Spleen (tissue), 11 donors: ENCODE measurements at regions not wholly inside any gene's neighbourhood (a gene's known extent, or its start where the extent isn't known, plus 50 kb on each side); places are given as distances from the start of the nearest gene placed in this dataset.

Source experiments
- DNase-seq: peaks from one replicate; pipeline ENCODE4 v3.0.0-alpha.2; 2020
- H3K27ac ChIP-seq, 8 donors: fragments of 200-600 bp; sonication (generic) in 7 of 8; 1 replicate in 4 of 8; 2 replicates in 4 of 8; pipeline versions ENCODE4 v1.5.0 to v1.8.0; 2016 to 2021; ENCODE audit warnings: inconsistent platforms in 4 of 8, mild to moderate bottlenecking in 4 of 8, moderate library complexity in 1 of 8
- H3K27me3 ChIP-seq, 7 donors: fragments of 200-600 bp; sonication (generic) in 6 of 7; replicated peaks in 1 of 7; 1 replicate in 4 of 7; 2 replicates in 3 of 7; pipeline versions ENCODE4 v1.5.0 to v1.8.0; 2016 to 2021; ENCODE audit warnings: inconsistent platforms in 3 of 7, mild to moderate bottlenecking in 1 of 7
- H3K36me3 ChIP-seq, 6 donors: fragments of 200-600 bp; sonication (generic) in 5 of 6; 1 replicate in 4 of 6; 2 replicates in 2 of 6; pipeline versions ENCODE4 v1.5.0 to v1.8.0; 2016 to 2021; ENCODE audit warnings: inconsistent platforms in 2 of 6
- H3K4me1 ChIP-seq, 6 donors: fragments of 200-600 bp; sonication (generic) in 5 of 6; 1 replicate in 3 of 6; 2 replicates in 3 of 6; pipeline versions ENCODE4 v1.5.0 to v1.8.0; 2016 to 2021; ENCODE audit warnings: inconsistent platforms in 3 of 6
- H3K4me3 ChIP-seq, 8 donors: fragments of 200-600 bp; sonication (generic) in 7 of 8; 1 replicate in 4 of 8; 2 replicates in 4 of 8; pipeline versions ENCODE4 v1.5.0 to v1.8.0; 2016 to 2021; ENCODE audit warnings: inconsistent platforms in 4 of 8, mild to moderate bottlenecking in 4 of 8, moderate library complexity in 2 of 8
- H3K9me3 ChIP-seq, 8 donors: fragments of 200-600 bp; sonication (generic) in 7 of 8; 1 replicate in 4 of 8; 2 replicates in 4 of 8; pipeline versions ENCODE4 v1.5.0 to v1.8.0; 2016 to 2021; ENCODE audit warnings: inconsistent platforms in 4 of 8
- POLR2A ChIP-seq, 3 donors: fragments of 450-650 bp; IDR thresholded peaks; one replicate each; pipeline ENCODE4 v1.5.1; 2017; ENCODE audit warnings: antibody characterized with exemption in 3 of 3, mild to moderate bottlenecking in 1 of 3
- POLR2AphosphoS5 ChIP-seq, 3 donors: sonication (generic); formaldehyde crosslinking; IDR thresholded peaks; one replicate each; pipeline ENCODE4 v1.5.1; 2017; ENCODE audit warnings: antibody characterized with exemption in 3 of 3
- WGBS, 5 donors: extraction: QIAGEN DNeasy Blood & Tissue Kit in 3 of 5; methylation state at CpG; one replicate each; pipeline versions ENCODE4 v1.1.5 to v1.1.7; 2013 to 2018; 5-methylcytosine and 5-hydroxymethylcytosine counted together
- intact Hi-C: fragments of 100-400 bp; cut with DNase I; formaldehyde crosslinking; loops from one replicate; pipeline ENCODE4 v1.15.0; 2023; ENCODE audit warnings: low total_unique reads
- TF ChIP-seq, protein P1 (sequence below), 11 experiments: fragments of 200-600 bp in 7 of 11; fragments of 450-650 bp in 4 of 11; sonication (generic) in 4 of 11; IDR thresholded peaks in 8 of 11; conservative IDR thresholded peaks in 3 of 11; 1 replicate in 7 of 11; 2 replicates in 4 of 11; pipeline versions ENCODE4 v1.4.0 to v1.8.0; 2016 to 2021; ENCODE audit warnings: antibody characterized with exemption in 11 of 11, inconsistent platforms in 4 of 11, mild to moderate bottlenecking in 1 of 11
- donor health status: healthy with polysubstance abuse.
- donor health status: DM: no; HTN: no; CAD: no; lungs with moderate emphysema.
- donor health status: DM: no; HTN: no; CAD: no.
- donor health status: Bipolar disorder and iron deficiency.
- donor health status: healthy.
- donor health status: DM: no; HTN: no; CAD: no.
- donor health status: DM: yes; HTN: yes; CAD: no.

DNA sequence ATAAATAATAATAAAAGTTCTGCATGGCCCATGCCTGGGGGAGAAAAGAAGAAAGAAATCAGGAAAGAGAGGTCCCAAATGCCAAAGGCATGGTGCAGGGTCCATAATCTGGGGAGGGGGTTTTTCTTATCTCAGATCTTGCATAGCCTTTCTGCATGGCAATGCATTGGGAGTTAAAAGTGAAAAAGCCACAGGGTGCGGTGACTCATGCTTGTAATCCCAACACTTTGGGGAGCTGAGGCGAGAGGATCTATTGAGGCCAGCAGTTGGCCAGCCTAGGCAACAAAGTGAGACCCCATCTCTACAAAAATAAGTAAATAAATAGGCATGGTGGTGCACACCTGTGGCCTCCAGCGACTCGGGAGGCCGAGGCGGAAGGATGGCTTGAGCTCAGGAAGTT, 76.8 kb upstream of the GATA2 start:
- peaks cover 0 to 33% (median 0%) of the 10 kb centered on the region in 7 donors for H3K27me3 ChIP-seq
- no peaks in the 10 kb centered on the region for H3K9me3 ChIP-seq
- no peak overlapping the region for H3K27ac ChIP-seq
- H3K4me3 ChIP-seq = no peak overlapping the region
- TF ChIP-seq, protein P1, sequence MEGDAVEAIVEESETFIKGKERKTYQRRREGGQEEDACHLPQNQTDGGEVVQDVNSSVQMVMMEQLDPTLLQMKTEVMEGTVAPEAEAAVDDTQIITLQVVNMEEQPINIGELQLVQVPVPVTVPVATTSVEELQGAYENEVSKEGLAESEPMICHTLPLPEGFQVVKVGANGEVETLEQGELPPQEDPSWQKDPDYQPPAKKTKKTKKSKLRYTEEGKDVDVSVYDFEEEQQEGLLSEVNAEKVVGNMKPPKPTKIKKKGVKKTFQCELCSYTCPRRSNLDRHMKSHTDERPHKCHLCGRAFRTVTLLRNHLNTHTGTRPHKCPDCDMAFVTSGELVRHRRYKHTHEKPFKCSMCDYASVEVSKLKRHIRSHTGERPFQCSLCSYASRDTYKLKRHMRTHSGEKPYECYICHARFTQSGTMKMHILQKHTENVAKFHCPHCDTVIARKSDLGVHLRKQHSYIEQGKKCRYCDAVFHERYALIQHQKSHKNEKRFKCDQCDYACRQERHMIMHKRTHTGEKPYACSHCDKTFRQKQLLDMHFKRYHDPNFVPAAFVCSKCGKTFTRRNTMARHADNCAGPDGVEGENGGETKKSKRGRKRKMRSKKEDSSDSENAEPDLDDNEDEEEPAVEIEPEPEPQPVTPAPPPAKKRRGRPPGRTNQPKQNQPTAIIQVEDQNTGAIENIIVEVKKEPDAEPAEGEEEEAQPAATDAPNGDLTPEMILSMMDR (IDR thresholded peaks at IDR 0.05 in 8 of 11, conservative IDR thresholded peaks at IDR 0.05 in 3 of 11) = no peak
- TF ChIP-seq POLR2AphosphoS5 (IDR thresholded peaks at IDR 0.05) = no peak
- no peak for TF ChIP-seq POLR2A (IDR thresholded peaks at IDR 0.05)
- no peaks in the 10 kb centered on the region for H3K36me3 ChIP-seq
- peaks cover 0 to 18% (median 8%) of the 10 kb centered on the region in 6 donors for H3K4me1 ChIP-seq
- no peak for DNase-seq
- 91 to 99% (median 95%) methylated on average over 6 of the region's 6 CpGs for WGBS, 5 donors
- intact Hi-C loops = no loop called here

DNA sequence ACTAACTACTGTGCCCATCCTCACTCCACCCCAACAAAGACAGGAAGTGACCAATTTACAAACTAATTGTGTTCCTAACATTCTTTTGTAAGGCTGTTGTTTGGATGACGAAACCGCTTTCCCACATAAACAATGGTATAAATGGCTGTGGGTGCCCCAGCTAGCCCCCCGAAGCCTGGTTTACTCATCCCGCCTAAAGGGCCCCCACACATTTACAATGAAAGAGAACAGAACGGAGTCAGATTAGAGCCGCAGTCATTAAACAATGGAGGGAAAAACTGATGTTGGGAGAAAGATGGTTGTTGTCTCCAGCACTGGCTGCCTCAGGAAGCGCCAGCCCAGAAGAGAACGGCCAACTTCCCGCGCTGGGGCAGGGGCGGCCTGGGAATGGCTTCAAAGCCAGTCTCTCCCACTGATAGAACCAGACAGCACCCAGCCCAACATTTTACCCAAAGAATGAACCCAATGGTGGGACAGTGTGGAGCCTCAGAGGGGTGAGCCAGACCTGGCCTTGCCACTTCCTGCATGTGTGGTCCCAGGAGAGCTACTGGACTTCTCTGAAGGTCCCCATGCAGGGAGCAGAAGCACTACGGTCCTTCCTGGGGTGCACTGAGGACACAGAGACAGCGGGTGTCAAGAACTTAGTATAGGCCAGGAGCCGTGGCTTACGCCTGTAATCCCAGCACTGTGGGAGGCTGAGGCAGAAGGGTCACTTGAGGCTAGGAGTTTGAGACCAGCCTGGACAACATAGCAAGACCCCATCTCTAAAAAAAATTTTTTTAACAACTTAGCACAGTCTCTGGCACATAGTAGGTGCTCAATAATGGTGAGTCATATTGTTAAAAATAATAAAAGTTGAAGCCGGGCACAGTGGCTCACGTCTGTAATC, 75.8 kb upstream of the GATA2 start:
- H3K27me3 ChIP-seq = peaks cover 0 to 27% (median 0%) of the 10 kb centered on the region in 7 donors
- no peak overlapping the region for H3K4me3 ChIP-seq
- peaks cover 0 to 15% (median 8%) of the 10 kb centered on the region in 6 donors for H3K4me1 ChIP-seq
- no peak for TF ChIP-seq POLR2A (IDR thresholded peaks at IDR 0.05)
- peak overlapping the region in 1 of 8 donors; percentile 12 for H3K27ac ChIP-seq
- WGBS, 5 donors = 78 to 88% (median 82%) methylated on average over 13 to 17 of the region's 17 CpGs
- H3K36me3 ChIP-seq = no peaks in the 10 kb centered on the region
- intact Hi-C loops = no loop called here
- DNase-seq = no peak
- no peaks in the 10 kb centered on the region for H3K9me3 ChIP-seq

DNA sequence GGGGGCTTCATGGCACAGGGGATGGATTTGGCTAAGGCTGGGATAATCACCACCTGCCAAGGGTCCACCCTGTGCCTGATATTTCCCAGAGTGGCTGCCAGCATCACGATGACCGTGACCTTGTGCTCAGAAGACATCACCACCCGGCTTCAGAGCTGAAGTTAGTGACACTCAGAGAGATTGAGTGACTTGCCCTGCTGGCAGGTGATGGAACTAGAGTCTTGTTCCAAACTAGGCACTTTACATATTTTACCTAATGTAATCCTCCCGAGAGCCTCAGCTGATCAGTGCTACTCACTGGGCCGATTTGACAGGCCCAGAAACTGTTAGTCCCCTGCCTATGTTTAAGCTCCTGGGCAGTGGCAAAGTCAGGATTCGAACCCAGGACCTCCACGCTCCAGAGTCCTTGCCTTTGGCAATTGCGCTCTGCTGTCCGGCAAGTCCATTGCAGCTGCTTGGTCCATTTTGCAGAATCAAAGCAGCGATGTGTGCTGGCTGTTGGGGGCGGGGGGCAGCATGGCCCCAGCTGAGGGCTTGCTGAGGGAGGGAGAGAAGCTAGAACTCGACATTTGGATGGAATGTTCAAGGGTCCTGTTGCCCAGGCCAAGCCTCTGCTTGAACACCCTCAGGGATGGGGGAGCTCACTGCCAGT, 74.8 kb upstream of the GATA2 start:
- WGBS, 5 donors = 68 to 90% (median 87%) methylated on average over 10 to 12 of the region's 12 CpGs
- Histone ChIP-seq H3K36me3 (no peaks in the 10 kb centered on the region), H3K27ac (no peak overlapping the region), H3K27me3 (peaks cover 0 to 17% (median 0%) of the 10 kb centered on the region in 7 donors), H3K9me3 (no peaks in the 10 kb centered on the region), H3K4me1 (peaks cover 0 to 4% (median 2%) of the 10 kb centered on the region in 6 donors), H3K4me3 (no peak overlapping the region)
- no peak for DNase-seq
- TF ChIP-seq POLR2A (IDR thresholded peaks at IDR 0.05) = no peak
- no peak for TF ChIP-seq POLR2AphosphoS5 (IDR thresholded peaks at IDR 0.05)
- TF ChIP-seq, protein P1 (IDR thresholded peaks at IDR 0.05 in 8 of 11, conservative IDR thresholded peaks at IDR 0.05 in 3 of 11) = no peak
- intact Hi-C loops = no loop called here

DNA sequence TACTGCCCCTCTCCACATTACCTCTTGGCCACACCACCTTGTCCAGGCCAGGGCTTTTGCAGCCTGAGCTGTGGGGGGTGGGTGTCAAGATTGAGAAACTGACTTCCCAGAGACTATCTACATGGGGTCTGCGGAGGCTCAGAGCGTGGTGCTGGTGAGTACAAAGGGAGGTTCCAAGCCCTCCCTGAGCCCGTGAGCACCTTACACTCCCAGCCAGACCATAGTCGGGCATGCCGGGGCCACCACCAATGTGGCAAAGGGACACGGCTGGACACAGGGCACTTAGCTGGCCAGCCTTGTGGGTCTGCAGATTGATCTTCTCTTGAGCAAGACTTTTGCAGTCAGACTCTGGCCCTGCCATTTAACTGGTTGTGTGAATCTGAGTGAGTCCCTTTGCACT, 74.1 kb upstream of the GATA2 start:
- no peak overlapping the region for H3K27ac ChIP-seq
- intact Hi-C loops = no loop called here
- no peak overlapping the region for H3K4me3 ChIP-seq
- no peaks in the 10 kb centered on the region for H3K36me3 ChIP-seq
- TF ChIP-seq, protein P1 (IDR thresholded peaks at IDR 0.05 in 8 of 11, conservative IDR thresholded peaks at IDR 0.05 in 3 of 11) = no peak
- TF ChIP-seq POLR2A (IDR thresholded peaks at IDR 0.05) = no peak
- no peak for TF ChIP-seq POLR2AphosphoS5 (IDR thresholded peaks at IDR 0.05)
- H3K4me1 ChIP-seq = no peaks in the 10 kb centered on the region
- no peaks in the 10 kb centered on the region for H3K9me3 ChIP-seq
- peaks cover 0 to 10% (median 0%) of the 10 kb centered on the region in 7 donors for H3K27me3 ChIP-seq
- DNase-seq = peak; percentile 34
- 94 to 100% (median 96%) methylated on average over 4 to 6 of the region's 6 CpGs for WGBS, 5 donors
